A549 (cell line): ENCODE measurements at regions not wholly inside any gene's neighbourhood (a gene's known extent, or its start where the extent isn't known, plus 50 kb on each side); places are given as distances from the start of the nearest gene placed in this dataset.

Experiments
- BCL3 ChIP-seq: fragments of >200 bp; sonication (Bioruptor Twin); formaldehyde crosslinking; IDR thresholded peaks from 3 replicates; pipeline ENCODE4 v1.6.1; 2016
- CEBPB ChIP-seq, 2 experiments: fragments of >200 bp in 1 of 2; sonication (Bioruptor Twin) in 1 of 2; formaldehyde crosslinking in 1 of 2; IDR thresholded peaks; 2 replicates each; pipeline ENCODE4 v1.6.1; 2012 to 2016
- CTCF ChIP-seq: fragments of >200 bp; sonication (Bioruptor Twin); formaldehyde crosslinking; IDR thresholded peaks from 3 replicates; pipeline ENCODE4 v1.5.1; 2016
- EP300 ChIP-seq, 2 experiments: fragments of >200 bp; sonication (Bioruptor Twin); formaldehyde crosslinking; IDR thresholded peaks; 2 replicates in 1 of 2; 3 replicates in 1 of 2; pipeline ENCODE4 v1.6.1; 2016 to 2017
- KDM1A ChIP-seq: fragments of 200-600 bp; sonication (generic); IDR thresholded peaks from 2 replicates; pipeline ENCODE4 v1.6.1; 2016; ENCODE audit warnings: low read depth, mild to moderate bottlenecking
- MAX ChIP-seq: IDR thresholded peaks from 2 replicates; pipeline ENCODE4 v1.6.1; 2012
- POLR2A ChIP-seq: IDR thresholded peaks from 2 replicates; pipeline ENCODE4 v1.6.1; 2012; ENCODE audit warnings: mild to moderate bottlenecking, low read length
- POLR2AphosphoS2 ChIP-seq: conservative IDR thresholded peaks from 2 replicates; pipeline ENCODE4 v1.6.1; 2012; ENCODE audit warnings: low read length, improper control_type of control experiment, inconsistent platforms

- no peak for TF ChIP-seq CTCF
- no peak for TF ChIP-seq BCL3
- no peak for TF ChIP-seq MAX
- TF ChIP-seq POLR2AphosphoS2 = no peak
- TF ChIP-seq KDM1A = no peak
- no peak for TF ChIP-seq EP300 (IDR thresholded peaks at IDR 0.05)
- TF ChIP-seq CEBPB (IDR thresholded peaks at IDR 0.05) = no peak
- TF ChIP-seq POLR2A = no peak
Observed at GRCh38 chr12:93981411-93981810, 167.0 kb upstream of the PLXNC1 start.
